ENCODE measurements at regions not wholly inside any gene's neighbourhood (a gene's known extent, or its start where the extent isn't known, plus 50 kb on each side); places are given as distances from the start of the nearest gene placed in this dataset.

- Mint-ChIP-seq H3K27ac (no peak overlapping the region), H3K4me3 (no peak overlapping the region), H3K4me1 (no peaks in the 10 kb centered on the region), H3K36me3 (no peaks in the 10 kb centered on the region), H3K9me3 (no peaks in the 10 kb centered on the region), H3K27me3 (peaks cover 15 to 19% of the 10 kb centered on the region in 2 donors)
- Histone ChIP-seq H3K4me1 (ENCODE audit: control insufficient read depth in 1 of 2, extremely low read depth in 1 of 2, insufficient read depth in 2 of 2, low read length in 2 of 2) (no peaks in the 10 kb centered on the region), H3K27me3 (replicated peaks in 1 of 2; ENCODE audit: control insufficient read depth in 2 of 2, extremely low read depth in 1 of 2, insufficient read depth in 2 of 2, low read length in 1 of 2) (no peaks in the 10 kb centered on the region), H3K36me3 (ENCODE audit: control insufficient read depth in 2 of 2, extremely low read depth in 1 of 2, insufficient read depth in 1 of 2, low read length in 1 of 2) (no peaks in the 10 kb centered on the region), H3K4me3 (ENCODE audit: control insufficient read depth in 1 of 2, extremely low read depth in 1 of 2, low read length in 1 of 2) (no peak overlapping the region), H3K27ac (ENCODE audit: low read length) (no peak overlapping the region), H3K9me3 (no peaks in the 10 kb centered on the region)
- 88% methylated on average over 1 of the region's 3 CpGs for WGBS (ENCODE audit: insufficient coverage)
- POLR2A ChIA-PET: no interaction called here
- DNase-seq (no peak), ATAC-seq (replicated peaks in 1 of 4) (no peak)
- CTCF ChIA-PET: no interaction called here
These were observed 89.2 kb upstream of the IL33 start for GRCh38 chr9:6126377-6126776.

- H3K4me1 ChIP-seq (ENCODE audit: control insufficient read depth in 1 of 2, extremely low read depth in 1 of 2, insufficient read depth in 2 of 2, low read length in 2 of 2): no peaks in the 10 kb centered on the region
- H3K27ac Mint-ChIP-seq: no peak overlapping the region
- DNase-seq (no peak), ATAC-seq (replicated peaks in 1 of 4) (no peak)
- ChIA-PET POLR2A (no interaction called here), CTCF (no interaction called here)
- WGBS (ENCODE audit: insufficient coverage): 79% methylated on average over 2 of the region's 3 CpGs
- no peaks in the 10 kb centered on the region for H3K36me3 ChIP-seq (ENCODE audit: control insufficient read depth in 2 of 2, extremely low read depth in 1 of 2, insufficient read depth in 1 of 2, low read length in 1 of 2)
- H3K4me3 ChIP-seq (ENCODE audit: control insufficient read depth in 1 of 2, extremely low read depth in 1 of 2, low read length in 1 of 2): no peak overlapping the region
- H3K27me3 ChIP-seq (replicated peaks in 1 of 2; ENCODE audit: control insufficient read depth in 2 of 2, extremely low read depth in 1 of 2, insufficient read depth in 2 of 2, low read length in 1 of 2): peaks cover 0 to 3% of the 10 kb centered on the region in 2 experiments
- H3K36me3 Mint-ChIP-seq: no peaks in the 10 kb centered on the region
- no peaks in the 10 kb centered on the region for H3K9me3 ChIP-seq
- peaks cover 10 to 21% of the 10 kb centered on the region in 2 donors for H3K27me3 Mint-ChIP-seq
- no peaks in the 10 kb centered on the region for H3K9me3 Mint-ChIP-seq
- no peak overlapping the region for H3K27ac ChIP-seq (ENCODE audit: low read length)
- no peaks in the 10 kb centered on the region for H3K4me1 Mint-ChIP-seq
- H3K4me3 Mint-ChIP-seq: no peak overlapping the region
These were observed 92.2 kb upstream of the IL33 start for GRCh38 chr9:6123416-6123815.

- H3K4me3 ChIP-seq (ENCODE audit: control insufficient read depth in 1 of 2, extremely low read depth in 1 of 2, low read length in 1 of 2): no peak overlapping the region
- no peak overlapping the region for H3K4me3 Mint-ChIP-seq
- ATAC-seq (replicated peaks in 1 of 4): no peak
- H3K27ac ChIP-seq (ENCODE audit: low read length): no peak overlapping the region
- peaks cover 0 to 3% of the 10 kb centered on the region in 2 experiments for H3K27me3 ChIP-seq (replicated peaks in 1 of 2; ENCODE audit: control insufficient read depth in 2 of 2, extremely low read depth in 1 of 2, insufficient read depth in 2 of 2, low read length in 1 of 2)
- no peaks in the 10 kb centered on the region for H3K9me3 ChIP-seq
- no CpG with 5 or more reads among the region's 1 CpG for WGBS (ENCODE audit: insufficient coverage)
- H3K4me1 ChIP-seq (ENCODE audit: control insufficient read depth in 1 of 2, extremely low read depth in 1 of 2, insufficient read depth in 2 of 2, low read length in 2 of 2): no peaks in the 10 kb centered on the region
- H3K36me3 Mint-ChIP-seq: no peaks in the 10 kb centered on the region
- no peak for DNase-seq
- peaks cover 10 to 18% of the 10 kb centered on the region in 2 donors for H3K27me3 Mint-ChIP-seq
- H3K27ac Mint-ChIP-seq: no peak overlapping the region
- CTCF ChIA-PET: no interaction called here
- H3K4me1 Mint-ChIP-seq: no peaks in the 10 kb centered on the region
- POLR2A ChIA-PET: no interaction called here
- H3K36me3 ChIP-seq (ENCODE audit: control insufficient read depth in 2 of 2, extremely low read depth in 1 of 2, insufficient read depth in 1 of 2, low read length in 1 of 2): no peaks in the 10 kb centered on the region
- H3K9me3 Mint-ChIP-seq: no peaks in the 10 kb centered on the region
These were observed 93.9 kb upstream of the IL33 start for GRCh38 chr9:6121707-6122106.

- Mint-ChIP-seq H3K4me3 (no peak overlapping the region), H3K27me3 (peaks cover 0 to 4% of the 10 kb centered on the region in 2 donors), H3K27ac (no peak overlapping the region), H3K36me3 (no peaks in the 10 kb centered on the region), H3K9me3 (no peaks in the 10 kb centered on the region), H3K4me1 (peaks cover 12% of the 10 kb centered on the region in 3 donors)
- WGBS (ENCODE audit: insufficient coverage): 91% methylated on average over 5 of the region's 6 CpGs
- ChIA-PET CTCF (interaction anchor here in 1 of 2 donors (0.6 kb wide), 1 partner anchor 200 kb away, joined by 3 read pairs; no protein-coding TSS in a partner anchor), POLR2A (interaction anchor here in 1 of 2 donors (0.5 kb wide), 1 partner anchor 168 kb away, joined by 4 read pairs; no protein-coding TSS in a partner anchor)
- Histone ChIP-seq H3K9me3 (no peaks in the 10 kb centered on the region), H3K27me3 (replicated peaks in 1 of 2; ENCODE audit: control insufficient read depth in 2 of 2, extremely low read depth in 1 of 2, insufficient read depth in 2 of 2, low read length in 1 of 2) (peaks cover 0 to 3% of the 10 kb centered on the region in 2 experiments), H3K4me1 (ENCODE audit: control insufficient read depth in 1 of 2, extremely low read depth in 1 of 2, insufficient read depth in 2 of 2, low read length in 2 of 2) (no peaks in the 10 kb centered on the region), H3K4me3 (ENCODE audit: control insufficient read depth in 1 of 2, extremely low read depth in 1 of 2, low read length in 1 of 2) (no peak overlapping the region), H3K27ac (ENCODE audit: low read length) (no peak overlapping the region), H3K36me3 (ENCODE audit: control insufficient read depth in 2 of 2, extremely low read depth in 1 of 2, insufficient read depth in 1 of 2, low read length in 1 of 2) (no peaks in the 10 kb centered on the region)
- ATAC-seq (replicated peaks in 1 of 4) (no peak), DNase-seq (no peak)
These were observed 99.0 kb upstream of the RANBP6 start for GRCh38 chr9:6114424-6114823.

GRCh38 chr9:6113819-6114218, 98.4 kb upstream of the RANBP6 start:
- ATAC-seq (replicated peaks in 1 of 4): no peak
- CTCF ChIA-PET: no interaction called here
- H3K4me1 ChIP-seq (ENCODE audit: control insufficient read depth in 1 of 2, extremely low read depth in 1 of 2, insufficient read depth in 2 of 2, low read length in 2 of 2): no peaks in the 10 kb centered on the region
- no peaks in the 10 kb centered on the region for H3K9me3 ChIP-seq
- no peak overlapping the region for H3K4me3 ChIP-seq (ENCODE audit: control insufficient read depth in 1 of 2, extremely low read depth in 1 of 2, low read length in 1 of 2)
- DNase-seq: no peak
- Mint-ChIP-seq H3K36me3 (no peaks in the 10 kb centered on the region), H3K4me1 (peaks cover 12 to 16% (median 16%) of the 10 kb centered on the region in 3 donors), H3K4me3 (no peak overlapping the region), H3K9me3 (no peaks in the 10 kb centered on the region), H3K27ac (no peak overlapping the region), H3K27me3 (peaks cover 0 to 1% of the 10 kb centered on the region in 2 donors)
- 61% methylated on average over 3 of the region's 6 CpGs for WGBS (ENCODE audit: insufficient coverage)
- no peaks in the 10 kb centered on the region for H3K27me3 ChIP-seq (replicated peaks in 1 of 2; ENCODE audit: control insufficient read depth in 2 of 2, extremely low read depth in 1 of 2, insufficient read depth in 2 of 2, low read length in 1 of 2)
- no peaks in the 10 kb centered on the region for H3K36me3 ChIP-seq (ENCODE audit: control insufficient read depth in 2 of 2, extremely low read depth in 1 of 2, insufficient read depth in 1 of 2, low read length in 1 of 2)
- H3K27ac ChIP-seq (ENCODE audit: low read length): no peak overlapping the region
- POLR2A ChIA-PET: no interaction called here

DNA sequence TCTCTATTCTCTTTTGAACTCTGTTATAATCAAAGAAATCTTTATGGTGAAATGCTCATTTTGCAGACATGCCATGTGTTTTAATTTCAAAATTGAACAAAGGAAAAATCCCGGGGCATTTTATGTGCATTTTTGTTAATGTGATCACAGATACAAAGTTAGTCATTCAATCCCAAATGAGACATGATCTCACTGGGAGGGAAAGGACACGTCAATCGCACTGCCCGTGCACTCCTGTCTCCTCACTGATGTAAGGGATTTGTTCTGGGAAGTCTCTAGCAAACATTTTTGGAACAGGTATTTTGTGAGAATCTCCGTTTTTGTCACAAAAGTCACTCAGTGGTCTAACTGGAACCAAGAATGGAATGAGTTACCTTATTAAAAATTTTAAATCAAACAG, 97.9 kb upstream of the RANBP6 start:
- no peaks in the 10 kb centered on the region for H3K9me3 Mint-ChIP-seq
- H3K27me3 Mint-ChIP-seq: peaks cover 0 to 1% of the 10 kb centered on the region in 2 donors
- no peak overlapping the region for H3K27ac Mint-ChIP-seq
- H3K4me1 ChIP-seq (ENCODE audit: control insufficient read depth in 1 of 2, extremely low read depth in 1 of 2, insufficient read depth in 2 of 2, low read length in 2 of 2): no peaks in the 10 kb centered on the region
- ChIA-PET CTCF (no interaction called here), POLR2A (no interaction called here)
- peaks cover 12 to 16% (median 16%) of the 10 kb centered on the region in 3 donors for H3K4me1 Mint-ChIP-seq
- WGBS (ENCODE audit: insufficient coverage): 100% methylated on average over 1 of the region's 5 CpGs
- no peak overlapping the region for H3K4me3 Mint-ChIP-seq
- no peak overlapping the region for H3K4me3 ChIP-seq (ENCODE audit: control insufficient read depth in 1 of 2, extremely low read depth in 1 of 2, low read length in 1 of 2)
- no peaks in the 10 kb centered on the region for H3K36me3 Mint-ChIP-seq
- H3K27ac ChIP-seq (ENCODE audit: low read length): no peak overlapping the region
- DNase-seq (no peak), ATAC-seq (replicated peaks in 1 of 4) (no peak)
- no peaks in the 10 kb centered on the region for H3K36me3 ChIP-seq (ENCODE audit: control insufficient read depth in 2 of 2, extremely low read depth in 1 of 2, insufficient read depth in 1 of 2, low read length in 1 of 2)
- no peaks in the 10 kb centered on the region for H3K9me3 ChIP-seq
- H3K27me3 ChIP-seq (replicated peaks in 1 of 2; ENCODE audit: control insufficient read depth in 2 of 2, extremely low read depth in 1 of 2, insufficient read depth in 2 of 2, low read length in 1 of 2): no peaks in the 10 kb centered on the region

GRCh38 chr9:6109986-6110385, 94.6 kb upstream of the RANBP6 start:
- no CpG with 5 or more reads among the region's 2 CpGs for WGBS (ENCODE audit: insufficient coverage)
- ChIA-PET CTCF (no interaction called here), POLR2A (no interaction called here)
- Mint-ChIP-seq H3K27ac (peak overlapping the region in 1 of 2 donors; percentile 68), H3K36me3 (no peaks in the 10 kb centered on the region), H3K9me3 (no peaks in the 10 kb centered on the region), H3K4me1 (peaks cover 31 to 35% (median 31%) of the 10 kb centered on the region in 3 donors), H3K4me3 (no peak overlapping the region), H3K27me3 (no peaks in the 10 kb centered on the region)
- Histone ChIP-seq H3K4me3 (ENCODE audit: control insufficient read depth in 1 of 2, extremely low read depth in 1 of 2, low read length in 1 of 2) (no peak overlapping the region), H3K27ac (ENCODE audit: low read length) (no peak overlapping the region), H3K36me3 (ENCODE audit: control insufficient read depth in 2 of 2, extremely low read depth in 1 of 2, insufficient read depth in 1 of 2, low read length in 1 of 2) (no peaks in the 10 kb centered on the region), H3K9me3 (no peaks in the 10 kb centered on the region), H3K27me3 (replicated peaks in 1 of 2; ENCODE audit: control insufficient read depth in 2 of 2, extremely low read depth in 1 of 2, insufficient read depth in 2 of 2, low read length in 1 of 2) (no peaks in the 10 kb centered on the region), H3K4me1 (ENCODE audit: control insufficient read depth in 1 of 2, extremely low read depth in 1 of 2, insufficient read depth in 2 of 2, low read length in 2 of 2) (peaks cover 0 to 3% of the 10 kb centered on the region in 2 experiments)
- ATAC-seq (replicated peaks in 1 of 4): no peak
- no peak for DNase-seq
